ENCODE measurements at regions not wholly inside any gene's neighbourhood (a gene's known extent, or its start where the extent isn't known, plus 50 kb on each side); places are given as distances from the start of the nearest gene placed in this dataset.

GRCh38 chr1:87781554-87781953 lies 452.9 kb downstream of the LMO4 start:
- Histone ChIP-seq H3K9me3 (ENCODE audit: control insufficient read depth, insufficient read depth, low read length) (no peaks in the 10 kb centered on the region), H3K9ac (ENCODE audit: low read depth, low read length) (no peak overlapping the region), H3K27me3 (ENCODE audit: control insufficient read depth, insufficient read depth, low read length) (no peaks in the 10 kb centered on the region), H3K36me3 (ENCODE audit: control insufficient read depth, insufficient read depth, low read length) (no peaks in the 10 kb centered on the region), H3K4me1 (ENCODE audit: control insufficient read depth, insufficient read depth, low read length) (no peaks in the 10 kb centered on the region), H3K4me3 (ENCODE audit: low read depth, low read length) (no peak overlapping the region)

GRCh38 chr1:87783315-87783714 lies 454.6 kb downstream of the LMO4 start:
- no peaks in the 10 kb centered on the region for H3K36me3 ChIP-seq (ENCODE audit: control insufficient read depth, insufficient read depth, low read length)

GRCh38 chr1:87785386-87785785 lies 456.7 kb downstream of the LMO4 start:
- no peaks in the 10 kb centered on the region for H3K9me3 ChIP-seq (ENCODE audit: control insufficient read depth, insufficient read depth, low read length)
- H3K9ac ChIP-seq (ENCODE audit: low read depth, low read length): no peak overlapping the region
- no peaks in the 10 kb centered on the region for H3K36me3 ChIP-seq (ENCODE audit: control insufficient read depth, insufficient read depth, low read length)
- no peaks in the 10 kb centered on the region for H3K4me1 ChIP-seq (ENCODE audit: control insufficient read depth, insufficient read depth, low read length)
- H3K4me3 ChIP-seq (ENCODE audit: low read depth, low read length): no peak overlapping the region
- no peaks in the 10 kb centered on the region for H3K27me3 ChIP-seq (ENCODE audit: control insufficient read depth, insufficient read depth, low read length)

More at GRCh38 chr1:87783315-87783714, 454.6 kb downstream of the LMO4 start:
- Histone ChIP-seq H3K4me1 (ENCODE audit: control insufficient read depth, insufficient read depth, low read length) (no peaks in the 10 kb centered on the region), H3K9ac (ENCODE audit: low read depth, low read length) (no peak overlapping the region), H3K27me3 (ENCODE audit: control insufficient read depth, insufficient read depth, low read length) (no peaks in the 10 kb centered on the region), H3K9me3 (ENCODE audit: control insufficient read depth, insufficient read depth, low read length) (no peaks in the 10 kb centered on the region), H3K4me3 (ENCODE audit: low read depth, low read length) (no peak overlapping the region)

- no peak overlapping the region for H3K4me3 ChIP-seq (ENCODE audit: low read depth, low read length)
- no peaks in the 10 kb centered on the region for H3K9me3 ChIP-seq (ENCODE audit: control insufficient read depth, insufficient read depth, low read length)
- no peaks in the 10 kb centered on the region for H3K36me3 ChIP-seq (ENCODE audit: control insufficient read depth, insufficient read depth, low read length)
- H3K4me1 ChIP-seq (ENCODE audit: control insufficient read depth, insufficient read depth, low read length): no peaks in the 10 kb centered on the region
- H3K27me3 ChIP-seq (ENCODE audit: control insufficient read depth, insufficient read depth, low read length): no peaks in the 10 kb centered on the region
- H3K9ac ChIP-seq (ENCODE audit: low read depth, low read length): no peak overlapping the region
These were observed 457.5 kb downstream of the LMO4 start for GRCh38 chr1:87786229-87786628.

- H3K27me3 ChIP-seq (ENCODE audit: control insufficient read depth, insufficient read depth, low read length): no peaks in the 10 kb centered on the region
- H3K4me3 ChIP-seq (ENCODE audit: low read depth, low read length): no peak overlapping the region
- H3K9me3 ChIP-seq (ENCODE audit: control insufficient read depth, insufficient read depth, low read length): no peaks in the 10 kb centered on the region
- no peak overlapping the region for H3K9ac ChIP-seq (ENCODE audit: low read depth, low read length)
- H3K36me3 ChIP-seq (ENCODE audit: control insufficient read depth, insufficient read depth, low read length): no peaks in the 10 kb centered on the region
- no peaks in the 10 kb centered on the region for H3K4me1 ChIP-seq (ENCODE audit: control insufficient read depth, insufficient read depth, low read length)
These were observed 458.3 kb downstream of the LMO4 start for GRCh38 chr1:87786861-87787545.

- Histone ChIP-seq H3K4me1 (ENCODE audit: control insufficient read depth, insufficient read depth, low read length) (no peaks in the 10 kb centered on the region), H3K9me3 (ENCODE audit: control insufficient read depth, insufficient read depth, low read length) (no peaks in the 10 kb centered on the region), H3K9ac (ENCODE audit: low read depth, low read length) (no peak overlapping the region), H3K36me3 (ENCODE audit: control insufficient read depth, insufficient read depth, low read length) (no peaks in the 10 kb centered on the region), H3K4me3 (ENCODE audit: low read depth, low read length) (no peak overlapping the region), H3K27me3 (ENCODE audit: control insufficient read depth, insufficient read depth, low read length) (no peaks in the 10 kb centered on the region)
These were observed 458.9 kb downstream of the LMO4 start for GRCh38 chr1:87787551-87787950.

- Histone ChIP-seq H3K36me3 (ENCODE audit: control insufficient read depth, insufficient read depth, low read length) (no peaks in the 10 kb centered on the region), H3K4me1 (ENCODE audit: control insufficient read depth, insufficient read depth, low read length) (no peaks in the 10 kb centered on the region), H3K9me3 (ENCODE audit: control insufficient read depth, insufficient read depth, low read length) (no peaks in the 10 kb centered on the region), H3K9ac (ENCODE audit: low read depth, low read length) (no peak overlapping the region), H3K27me3 (ENCODE audit: control insufficient read depth, insufficient read depth, low read length) (no peaks in the 10 kb centered on the region), H3K4me3 (ENCODE audit: low read depth, low read length) (no peak overlapping the region)
These were observed 462.1 kb downstream of the LMO4 start for GRCh38 chr1:87790756-87791155.

GRCh38 chr1:87791931-87792740 lies 463.5 kb downstream of the LMO4 start:
- Histone ChIP-seq H3K4me1 (ENCODE audit: control insufficient read depth, insufficient read depth, low read length) (no peaks in the 10 kb centered on the region), H3K36me3 (ENCODE audit: control insufficient read depth, insufficient read depth, low read length) (no peaks in the 10 kb centered on the region), H3K4me3 (ENCODE audit: low read depth, low read length) (no peak overlapping the region), H3K9ac (ENCODE audit: low read depth, low read length) (no peak overlapping the region), H3K9me3 (ENCODE audit: control insufficient read depth, insufficient read depth, low read length) (no peaks in the 10 kb centered on the region), H3K27me3 (ENCODE audit: control insufficient read depth, insufficient read depth, low read length) (no peaks in the 10 kb centered on the region)

- H3K9ac ChIP-seq (ENCODE audit: low read depth, low read length): no peak overlapping the region
- no peaks in the 10 kb centered on the region for H3K27me3 ChIP-seq (ENCODE audit: control insufficient read depth, insufficient read depth, low read length)
These were observed 466.3 kb downstream of the LMO4 start for GRCh38 chr1:87794788-87795614.

GRCh38 chr1:87795615-87796337 lies 467.1 kb downstream of the LMO4 start:
- H3K36me3 ChIP-seq (ENCODE audit: control insufficient read depth, insufficient read depth, low read length): no peaks in the 10 kb centered on the region
- no peak overlapping the region for H3K9ac ChIP-seq (ENCODE audit: low read depth, low read length)
- no peaks in the 10 kb centered on the region for H3K4me1 ChIP-seq (ENCODE audit: control insufficient read depth, insufficient read depth, low read length)
- no peaks in the 10 kb centered on the region for H3K9me3 ChIP-seq (ENCODE audit: control insufficient read depth, insufficient read depth, low read length)
- no peak overlapping the region for H3K4me3 ChIP-seq (ENCODE audit: low read depth, low read length)
- H3K27me3 ChIP-seq (ENCODE audit: control insufficient read depth, insufficient read depth, low read length): no peaks in the 10 kb centered on the region

More at GRCh38 chr1:87794788-87795614, 466.3 kb downstream of the LMO4 start:
- Histone ChIP-seq H3K4me3 (ENCODE audit: low read depth, low read length) (no peak overlapping the region), H3K36me3 (ENCODE audit: control insufficient read depth, insufficient read depth, low read length) (no peaks in the 10 kb centered on the region), H3K4me1 (ENCODE audit: control insufficient read depth, insufficient read depth, low read length) (no peaks in the 10 kb centered on the region), H3K9me3 (ENCODE audit: control insufficient read depth, insufficient read depth, low read length) (no peaks in the 10 kb centered on the region)

GRCh38 chr1:87796471-87796901 lies 467.8 kb downstream of the LMO4 start:
- H3K9ac ChIP-seq (ENCODE audit: low read depth, low read length): no peak overlapping the region
- no peaks in the 10 kb centered on the region for H3K27me3 ChIP-seq (ENCODE audit: control insufficient read depth, insufficient read depth, low read length)
- H3K4me3 ChIP-seq (ENCODE audit: low read depth, low read length): no peak overlapping the region
- no peaks in the 10 kb centered on the region for H3K36me3 ChIP-seq (ENCODE audit: control insufficient read depth, insufficient read depth, low read length)
- no peaks in the 10 kb centered on the region for H3K4me1 ChIP-seq (ENCODE audit: control insufficient read depth, insufficient read depth, low read length)
- no peaks in the 10 kb centered on the region for H3K9me3 ChIP-seq (ENCODE audit: control insufficient read depth, insufficient read depth, low read length)
